CD14-positive monocyte (primary cell): ENCODE measurements at regions not wholly inside any gene's neighbourhood (a gene's known extent, or its start where the extent isn't known, plus 50 kb on each side); places are given as distances from the start of the nearest gene placed in this dataset.

ENCODE experiments used
- DNase-seq, 3 donors: peaks; one replicate each; pipeline ENCODE4 v3.0.0-alpha.2; 2011 to 2022
- H2AFZ ChIP-seq: 2 replicates; pipeline ENCODE4 v1.6.0; 2012; ENCODE audit warnings: mild to moderate bottlenecking, low read depth, low read length, inconsistent platforms; ENCODE audit not compliant: insufficient read depth, poor library complexity, severe bottlenecking
- H3K27ac ChIP-seq, 2 donors: 1 replicate in 1 of 2; 2 replicates in 1 of 2; pipeline ENCODE4 v1.5.1; 2012 to 2013; ENCODE audit warnings: low read length in 2 of 2, control low read depth in 1 of 2, inconsistent platforms in 1 of 2, low read depth in 1 of 2, mild to moderate bottlenecking in 1 of 2
- H3K27me3 ChIP-seq, 2 donors: one replicate each; pipeline versions ENCODE4 v1.6.0 to v1.6.1; 2011 to 2013; ENCODE audit warnings: low read length in 2 of 2; ENCODE audit not compliant: control insufficient read depth in 2 of 2, insufficient read depth in 2 of 2
- H3K36me3 ChIP-seq, 2 donors: replicated peaks in 1 of 2; 1 replicate in 1 of 2; 2 replicates in 1 of 2; pipeline versions ENCODE4 v1.5.1 to v1.6.1; 2012 to 2013; ENCODE audit warnings: low read length in 2 of 2, control low read depth in 1 of 2, inconsistent platforms in 1 of 2, mild to moderate bottlenecking in 1 of 2; ENCODE audit not compliant: insufficient read depth in 2 of 2, control insufficient read depth in 1 of 2
- H3K4me1 ChIP-seq, 2 donors: 1 replicate in 1 of 2; 2 replicates in 1 of 2; pipeline versions ENCODE4 v1.5.1 to v1.6.1; 2012 to 2013; ENCODE audit warnings: low read length in 2 of 2, control low read depth in 1 of 2, inconsistent platforms in 1 of 2, mild to moderate bottlenecking in 1 of 2, moderate library complexity in 1 of 2; ENCODE audit not compliant: insufficient read depth in 2 of 2, control insufficient read depth in 1 of 2
- H3K4me2 ChIP-seq: replicated peaks from 2 replicates; pipeline ENCODE3; 2012; ENCODE audit warnings: low read length, moderate library complexity, mild to moderate bottlenecking; ENCODE audit not compliant: poor library complexity, severe bottlenecking; ENCODE audit errors: extremely low read depth
- H3K4me3 ChIP-seq, 3 experiments: fragments of 200-600 bp in 1 of 3; sonication (generic) in 1 of 3; replicated peaks in 1 of 3; 1 replicate in 2 of 3; 2 replicates in 1 of 3; pipeline ENCODE4 v1.5.1; 2011 to 2013; ENCODE audit warnings: low read length in 3 of 3, mild to moderate bottlenecking in 3 of 3, control low read depth in 2 of 3, low read depth in 2 of 3, inconsistent platforms in 1 of 3, moderate library complexity in 1 of 3
- H3K79me2 ChIP-seq: 2 replicates; pipeline ENCODE4 v1.6.0; 2012; ENCODE audit warnings: mild to moderate bottlenecking, control low read depth, inconsistent platforms, low read length, moderate library complexity; ENCODE audit not compliant: insufficient read depth
- H3K9ac ChIP-seq: 2 replicates; pipeline ENCODE4 v1.6.0; 2017; ENCODE audit warnings: low read length, mild to moderate bottlenecking; ENCODE audit not compliant: insufficient read depth, poor library complexity, severe bottlenecking
- H3K9me3 ChIP-seq, 2 donors: replicated peaks in 1 of 2; 1 replicate in 1 of 2; 2 replicates in 1 of 2; pipeline versions ENCODE4 v1.5.1 to v1.6.1; 2012 to 2013; ENCODE audit warnings: low read length in 2 of 2, control low read depth in 1 of 2; ENCODE audit not compliant: control insufficient read depth in 1 of 2, insufficient read depth in 1 of 2
- H4K20me1 ChIP-seq: 2 replicates; pipeline ENCODE4 v1.6.0; 2012; ENCODE audit warnings: mild to moderate bottlenecking, low read length, control low read depth, moderate library complexity; ENCODE audit not compliant: insufficient read depth
- H3K27ac Mint-ChIP-seq, 7 donors: one replicate each; pipeline ENCODE4 v1.8.0; 2020; ENCODE audit warnings: mild to moderate bottlenecking in 7 of 7, mixed read lengths in 7 of 7, moderate library complexity in 6 of 7, inconsistent platforms in 2 of 7
- H3K27me3 Mint-ChIP-seq, 3 donors: one replicate each; pipeline ENCODE4 v1.8.0; 2021 to 2022; ENCODE audit warnings: low read depth in 3 of 3, mild to moderate bottlenecking in 3 of 3, mixed read lengths in 3 of 3, moderate library complexity in 3 of 3, inconsistent platforms in 1 of 3
- H3K36me3 Mint-ChIP-seq, 2 donors: one replicate each; pipeline ENCODE4 v1.8.0; 2020; ENCODE audit warnings: mixed read lengths in 2 of 2, inconsistent platforms in 1 of 2, mild to moderate bottlenecking in 1 of 2
- H3K4me1 Mint-ChIP-seq: one replicate; pipeline ENCODE4 v1.8.0; 2020; ENCODE audit warnings: mild to moderate bottlenecking, mixed read lengths
- H3K4me3 Mint-ChIP-seq, 2 donors: one replicate each; pipeline ENCODE4 v1.8.0; 2020; ENCODE audit warnings: mild to moderate bottlenecking in 2 of 2, mixed read lengths in 2 of 2, moderate library complexity in 1 of 2
- H3K9me3 Mint-ChIP-seq, 7 donors: one replicate each; pipeline ENCODE4 v1.8.0; 2020 to 2022; ENCODE audit warnings: mixed read lengths in 7 of 7, mild to moderate bottlenecking in 6 of 7, moderate library complexity in 6 of 7, inconsistent platforms in 2 of 7
- WGBS: methylation state at CpG from one replicate; pipeline ENCODE4 v1.1.5; 2013; ENCODE audit warnings: missing lambda C conversion rate; ENCODE audit not compliant: insufficient coverage; 5-methylcytosine and 5-hydroxymethylcytosine counted together
- intact Hi-C, 2 donors: fragments of 100-400 bp; cut with micrococcal nuclease; formaldehyde crosslinking; loops; one replicate each; pipeline versions ENCODE4 v1.15.0 to v1.15.1; 2023
- TF ChIP-seq, protein P1 (sequence below): fragments of 200-600 bp; IDR thresholded peaks from one replicate; pipeline ENCODE4 v1.8.0; 2022; ENCODE audit warnings: antibody characterized with exemption, mild to moderate bottlenecking

DNA sequence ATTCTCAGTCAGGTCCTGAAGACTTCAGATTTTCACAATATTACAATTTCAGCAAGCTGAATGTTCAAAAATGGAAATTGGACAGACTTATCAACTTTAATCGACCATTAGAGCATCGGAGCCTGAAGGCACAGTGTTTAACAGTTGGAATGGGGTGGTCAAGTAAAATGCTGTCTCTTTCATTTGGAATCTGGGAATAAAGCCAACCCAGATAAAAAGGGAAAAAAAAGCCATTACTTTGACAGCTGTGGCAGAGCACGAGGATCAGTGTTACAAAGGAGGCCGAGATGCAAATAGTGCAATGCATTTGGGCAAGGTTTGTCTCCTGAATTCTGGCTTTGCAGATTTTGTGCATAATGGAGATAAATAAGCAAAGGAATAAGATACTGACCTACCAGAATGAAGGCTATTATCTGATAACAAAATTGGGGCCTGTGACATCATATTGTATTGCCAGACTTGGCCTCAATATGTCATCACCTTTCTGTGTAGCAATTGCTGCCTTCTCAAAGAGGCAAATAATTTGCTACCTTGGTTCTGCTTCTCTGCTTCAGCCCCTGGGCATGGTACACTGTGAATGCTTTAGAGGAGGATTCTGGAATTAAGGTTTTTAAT lies 277.5 kb upstream of the KLHL29 start:
- TF ChIP-seq, protein P1, sequence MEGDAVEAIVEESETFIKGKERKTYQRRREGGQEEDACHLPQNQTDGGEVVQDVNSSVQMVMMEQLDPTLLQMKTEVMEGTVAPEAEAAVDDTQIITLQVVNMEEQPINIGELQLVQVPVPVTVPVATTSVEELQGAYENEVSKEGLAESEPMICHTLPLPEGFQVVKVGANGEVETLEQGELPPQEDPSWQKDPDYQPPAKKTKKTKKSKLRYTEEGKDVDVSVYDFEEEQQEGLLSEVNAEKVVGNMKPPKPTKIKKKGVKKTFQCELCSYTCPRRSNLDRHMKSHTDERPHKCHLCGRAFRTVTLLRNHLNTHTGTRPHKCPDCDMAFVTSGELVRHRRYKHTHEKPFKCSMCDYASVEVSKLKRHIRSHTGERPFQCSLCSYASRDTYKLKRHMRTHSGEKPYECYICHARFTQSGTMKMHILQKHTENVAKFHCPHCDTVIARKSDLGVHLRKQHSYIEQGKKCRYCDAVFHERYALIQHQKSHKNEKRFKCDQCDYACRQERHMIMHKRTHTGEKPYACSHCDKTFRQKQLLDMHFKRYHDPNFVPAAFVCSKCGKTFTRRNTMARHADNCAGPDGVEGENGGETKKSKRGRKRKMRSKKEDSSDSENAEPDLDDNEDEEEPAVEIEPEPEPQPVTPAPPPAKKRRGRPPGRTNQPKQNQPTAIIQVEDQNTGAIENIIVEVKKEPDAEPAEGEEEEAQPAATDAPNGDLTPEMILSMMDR, result no peak
- WGBS, result 100% methylated on average over 3 of the region's 4 CpGs
- Histone ChIP-seq H2AFZ (no peak overlapping the region), H3K9me3 (peaks cover 0 to 4% of the 10 kb centered on the region in 2 donors), H3K9ac (no peak overlapping the region), H3K4me3 (no peak overlapping the region), H3K79me2 (no peaks in the 10 kb centered on the region), H3K4me1 (no peaks in the 10 kb centered on the region), H3K36me3 (no peaks in the 10 kb centered on the region), H4K20me1 (no peaks in the 10 kb centered on the region), H3K4me2 (no peak overlapping the region), H3K27me3 (no peaks in the 10 kb centered on the region), H3K27ac (no peak overlapping the region)
- Mint-ChIP-seq H3K4me1 (no peaks in the 10 kb centered on the region), H3K27ac (no peak overlapping the region), H3K36me3 (no peaks in the 10 kb centered on the region), H3K4me3 (no peak overlapping the region), H3K9me3 (peaks cover 2 to 6% (median 4%) of the 10 kb centered on the region in 7 donors), H3K27me3 (peaks cover 0 to 2% (median 0%) of the 10 kb centered on the region in 3 donors)
- intact Hi-C loops, result no loop called here
- no peak for DNase-seq

DNA sequence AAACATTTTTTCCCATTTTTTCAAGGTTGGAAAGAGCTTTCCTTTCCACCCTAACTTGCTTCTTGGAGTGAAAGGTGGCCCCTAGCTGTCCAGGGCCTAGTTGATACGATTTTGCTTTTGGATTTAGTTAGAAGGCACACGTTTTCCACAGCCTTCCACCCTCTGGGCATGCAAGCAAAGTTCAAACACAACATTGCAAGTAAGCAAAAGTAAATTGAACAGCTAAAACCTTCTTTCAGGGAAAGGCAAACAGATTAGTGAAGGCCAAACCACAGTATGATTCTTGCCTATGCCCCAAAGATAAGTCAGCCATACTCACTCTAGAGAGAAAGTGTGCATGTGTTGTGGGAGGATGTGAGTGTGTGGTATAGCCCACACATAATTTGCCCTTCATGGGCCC lies 273.7 kb upstream of the KLHL29 start:
- no peaks in the 10 kb centered on the region for H4K20me1 ChIP-seq
- peaks cover 0 to 8% (median 3%) of the 10 kb centered on the region in 7 donors for H3K9me3 Mint-ChIP-seq

More for the DNA sequence above, 273.7 kb upstream of the KLHL29 start:
- Histone ChIP-seq H3K36me3 (no peaks in the 10 kb centered on the region), H3K4me3 (no peak overlapping the region), H2AFZ (no peak overlapping the region), H3K9ac (no peak overlapping the region), H3K4me2 (no peak overlapping the region), H3K27ac (no peak overlapping the region), H3K4me1 (no peaks in the 10 kb centered on the region), H3K27me3 (no peaks in the 10 kb centered on the region), H3K79me2 (no peaks in the 10 kb centered on the region), H3K9me3 (no peaks in the 10 kb centered on the region)
- intact Hi-C loops, result no loop called here
- Mint-ChIP-seq H3K36me3 (no peaks in the 10 kb centered on the region), H3K27me3 (peaks cover 0 to 1% (median 0%) of the 10 kb centered on the region in 3 donors), H3K4me3 (no peak overlapping the region), H3K27ac (no peak overlapping the region), H3K4me1 (no peaks in the 10 kb centered on the region)
- no CpG with 5 or more reads among the region's 2 CpGs for WGBS
- TF ChIP-seq, protein P1, result no peak
- DNase-seq, result no peak
